ENCODE measurements at regions not wholly inside any gene's neighbourhood (a gene's known extent, or its start where the extent isn't known, plus 50 kb on each side); places are given as distances from the start of the nearest gene placed in this dataset.

DNA sequence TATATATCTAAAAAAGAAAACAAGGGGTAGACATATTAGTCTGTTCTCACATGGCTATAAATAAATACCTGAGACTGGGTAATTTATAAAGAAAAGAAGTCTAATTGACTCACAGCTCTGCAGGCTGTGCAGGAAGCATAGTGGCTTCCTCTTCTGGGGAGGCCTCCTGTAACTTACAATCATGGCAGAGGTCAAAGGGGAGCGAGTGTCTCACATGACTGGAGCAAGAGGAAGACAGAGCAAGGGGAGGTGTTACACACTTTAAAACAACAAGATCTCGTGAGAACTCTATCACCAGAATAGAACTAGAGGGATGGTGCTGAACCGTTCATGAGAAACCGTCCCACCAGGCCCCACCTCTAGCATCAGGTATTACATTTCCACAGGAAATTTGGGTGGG lies 616.8 kb downstream of the TLE4 start:
- TF ChIP-seq, protein P1, sequence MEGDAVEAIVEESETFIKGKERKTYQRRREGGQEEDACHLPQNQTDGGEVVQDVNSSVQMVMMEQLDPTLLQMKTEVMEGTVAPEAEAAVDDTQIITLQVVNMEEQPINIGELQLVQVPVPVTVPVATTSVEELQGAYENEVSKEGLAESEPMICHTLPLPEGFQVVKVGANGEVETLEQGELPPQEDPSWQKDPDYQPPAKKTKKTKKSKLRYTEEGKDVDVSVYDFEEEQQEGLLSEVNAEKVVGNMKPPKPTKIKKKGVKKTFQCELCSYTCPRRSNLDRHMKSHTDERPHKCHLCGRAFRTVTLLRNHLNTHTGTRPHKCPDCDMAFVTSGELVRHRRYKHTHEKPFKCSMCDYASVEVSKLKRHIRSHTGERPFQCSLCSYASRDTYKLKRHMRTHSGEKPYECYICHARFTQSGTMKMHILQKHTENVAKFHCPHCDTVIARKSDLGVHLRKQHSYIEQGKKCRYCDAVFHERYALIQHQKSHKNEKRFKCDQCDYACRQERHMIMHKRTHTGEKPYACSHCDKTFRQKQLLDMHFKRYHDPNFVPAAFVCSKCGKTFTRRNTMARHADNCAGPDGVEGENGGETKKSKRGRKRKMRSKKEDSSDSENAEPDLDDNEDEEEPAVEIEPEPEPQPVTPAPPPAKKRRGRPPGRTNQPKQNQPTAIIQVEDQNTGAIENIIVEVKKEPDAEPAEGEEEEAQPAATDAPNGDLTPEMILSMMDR (IDR thresholded peaks at IDR 0.05) = no peak
- TF ChIP-seq POLR2AphosphoS5 (IDR thresholded peaks at IDR 0.05; ENCODE audit: insufficient read depth in 1 of 2, low read depth in 1 of 2) = no peak

All from vagina (tissue), 2 donors.